HG03108 (cell line): ENCODE measurements at regions not wholly inside any gene's neighbourhood (a gene's known extent, or its start where the extent isn't known, plus 50 kb on each side); places are given as distances from the start of the nearest gene placed in this dataset.

ENCODE experiments used
- ATAC-seq: cut with Tn5 transposase; IDR thresholded peaks from one replicate; pipeline ENCODE4 v1.9.1; 2021; ENCODE audit warnings: moderate library complexity; ENCODE audit not compliant: unreplicated experiment

GRCh38 chr4:184529283-184529682 is 54.9 kb upstream of the IRF2 start:
- no peak for ATAC-seq

- ATAC-seq, result no peak
Observed at GRCh38 chr4:184528713-184529112, 54.4 kb upstream of the IRF2 start.

- no peak for ATAC-seq
Observed at GRCh38 chr4:184528051-184528450, 53.7 kb upstream of the IRF2 start.

- no peak for ATAC-seq
Observed at GRCh38 chr4:184526228-184526627, 51.9 kb upstream of the IRF2 start.
